Osteocyte (in vitro differentiated cells): ENCODE measurements at regions not wholly inside any gene's neighbourhood (a gene's known extent, or its start where the extent isn't known, plus 50 kb on each side); places are given as distances from the start of the nearest gene placed in this dataset.
"Not testable (repeated sequence)": the region's sequence is repeated elsewhere in the genome, so short reads cannot be mapped to it uniquely, and the experiment has no call there.

Source experiments
- DNase-seq: peaks from one replicate; pipeline ENCODE4 v3.0.0; 2021; ENCODE audit warnings: mixed read lengths; ENCODE audit not compliant: unreplicated experiment; ENCODE audit errors: extremely low spot score
- H3K27ac Mint-ChIP-seq: one replicate; pipeline ENCODE4 v1.8.0; 2021; ENCODE audit warnings: mild to moderate bottlenecking, mixed read lengths; ENCODE audit not compliant: unreplicated experiment
- H3K27me3 Mint-ChIP-seq: one replicate; pipeline ENCODE4 v1.8.0; 2021; ENCODE audit warnings: mixed read lengths; ENCODE audit not compliant: unreplicated experiment
- H3K36me3 Mint-ChIP-seq: one replicate; pipeline ENCODE4 v1.8.0; 2021; ENCODE audit warnings: mixed read lengths; ENCODE audit not compliant: unreplicated experiment
- H3K4me1 Mint-ChIP-seq: one replicate; pipeline ENCODE4 v1.8.0; 2021; ENCODE audit warnings: mixed read lengths; ENCODE audit not compliant: unreplicated experiment
- H3K4me3 Mint-ChIP-seq: one replicate; pipeline ENCODE4 v1.8.0; 2021; ENCODE audit warnings: mild to moderate bottlenecking, moderate library complexity, mixed read lengths; ENCODE audit not compliant: unreplicated experiment
- H3K9me3 Mint-ChIP-seq: one replicate; pipeline ENCODE4 v1.8.0; 2021; ENCODE audit warnings: mixed read lengths; ENCODE audit not compliant: unreplicated experiment
- TF ChIP-seq, protein P1 (sequence below): fragments of 200-600 bp; sonication (generic); IDR thresholded peaks from 2 replicates; pipeline ENCODE4 v1.5.0; 2021; ENCODE audit warnings: antibody characterized with exemption, mild to moderate bottlenecking, moderate library complexity

DNA sequence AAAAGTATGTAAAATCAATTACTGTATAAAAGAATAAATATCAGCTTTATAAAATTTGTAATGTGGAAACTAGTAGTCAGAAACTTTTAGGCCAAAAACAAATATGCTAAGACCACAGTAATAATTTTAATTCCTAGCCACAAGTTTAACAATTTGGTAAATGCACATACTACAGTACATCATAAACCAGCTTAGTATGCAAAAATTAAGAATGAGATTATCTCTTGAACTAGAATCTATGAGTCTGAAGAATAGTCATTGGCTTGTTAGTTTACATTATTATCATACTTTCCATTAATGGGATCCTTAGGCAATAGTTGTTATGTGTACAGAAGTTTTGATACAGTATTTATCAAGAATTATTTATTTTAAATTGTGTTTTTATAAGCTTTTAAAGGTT is 491.9 kb upstream of the FSIP2 start:
- H3K27ac Mint-ChIP-seq, result no peak overlapping the region
- no peaks in the 10 kb centered on the region for H3K27me3 Mint-ChIP-seq

DNA sequence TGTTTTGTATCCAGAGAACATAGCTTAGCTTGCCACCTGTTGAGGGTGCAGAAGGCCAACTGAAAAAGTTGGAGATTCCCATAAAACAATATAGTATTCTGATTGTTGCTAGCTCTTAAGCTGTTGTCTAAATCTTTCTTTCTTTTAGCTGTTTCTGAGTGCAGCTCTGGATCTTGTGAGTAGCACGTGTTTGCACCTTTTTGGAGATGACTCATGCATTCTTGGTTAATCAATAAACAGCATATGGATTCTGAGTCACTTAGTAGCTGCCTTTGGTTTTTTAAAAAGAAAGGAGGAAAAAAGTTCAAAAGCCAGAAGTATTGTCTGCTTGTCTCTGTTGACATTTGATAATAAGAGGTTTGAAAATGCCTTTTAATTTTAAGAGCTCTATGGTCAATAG is 483.0 kb upstream of the FSIP2 start:
- Mint-ChIP-seq H3K4me3 (no peak overlapping the region), H3K27me3 (peaks cover 9% of the 10 kb centered on the region), H3K36me3 (no peaks in the 10 kb centered on the region), H3K4me1 (no peaks in the 10 kb centered on the region), H3K9me3 (no peaks in the 10 kb centered on the region), H3K27ac (no peak overlapping the region)
- TF ChIP-seq, protein P1, sequence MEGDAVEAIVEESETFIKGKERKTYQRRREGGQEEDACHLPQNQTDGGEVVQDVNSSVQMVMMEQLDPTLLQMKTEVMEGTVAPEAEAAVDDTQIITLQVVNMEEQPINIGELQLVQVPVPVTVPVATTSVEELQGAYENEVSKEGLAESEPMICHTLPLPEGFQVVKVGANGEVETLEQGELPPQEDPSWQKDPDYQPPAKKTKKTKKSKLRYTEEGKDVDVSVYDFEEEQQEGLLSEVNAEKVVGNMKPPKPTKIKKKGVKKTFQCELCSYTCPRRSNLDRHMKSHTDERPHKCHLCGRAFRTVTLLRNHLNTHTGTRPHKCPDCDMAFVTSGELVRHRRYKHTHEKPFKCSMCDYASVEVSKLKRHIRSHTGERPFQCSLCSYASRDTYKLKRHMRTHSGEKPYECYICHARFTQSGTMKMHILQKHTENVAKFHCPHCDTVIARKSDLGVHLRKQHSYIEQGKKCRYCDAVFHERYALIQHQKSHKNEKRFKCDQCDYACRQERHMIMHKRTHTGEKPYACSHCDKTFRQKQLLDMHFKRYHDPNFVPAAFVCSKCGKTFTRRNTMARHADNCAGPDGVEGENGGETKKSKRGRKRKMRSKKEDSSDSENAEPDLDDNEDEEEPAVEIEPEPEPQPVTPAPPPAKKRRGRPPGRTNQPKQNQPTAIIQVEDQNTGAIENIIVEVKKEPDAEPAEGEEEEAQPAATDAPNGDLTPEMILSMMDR, result no peak
- DNase-seq, result no peak

More for the DNA sequence above, 491.9 kb upstream of the FSIP2 start:
- no peaks in the 10 kb centered on the region for H3K36me3 Mint-ChIP-seq
- no peaks in the 10 kb centered on the region for H3K4me1 Mint-ChIP-seq
- no peak for DNase-seq
- H3K9me3 Mint-ChIP-seq, result peaks cover 4% of the 10 kb centered on the region
- TF ChIP-seq, protein P1, result no peak
- H3K4me3 Mint-ChIP-seq, result no peak overlapping the region

DNA sequence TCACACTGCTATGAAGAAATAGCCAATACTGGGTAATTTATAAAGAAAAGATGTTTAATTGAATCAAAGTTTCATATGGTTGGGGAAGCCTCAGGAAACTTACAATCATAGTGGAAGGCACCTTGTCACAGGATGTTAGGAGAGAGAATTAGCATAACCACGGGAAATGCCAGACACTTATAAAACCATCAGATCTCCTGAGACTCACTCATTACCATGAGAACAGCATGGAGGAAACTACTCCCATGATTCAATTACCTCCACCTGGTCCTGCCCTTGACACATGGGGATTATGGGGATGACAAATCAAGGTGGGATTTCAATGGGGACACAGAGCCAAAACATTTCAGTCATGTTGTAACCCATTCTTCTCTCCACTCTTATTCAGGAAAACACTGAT is 472.9 kb upstream of the FSIP2 start:
- H3K27me3 Mint-ChIP-seq, result no peaks in the 10 kb centered on the region
- H3K9me3 Mint-ChIP-seq, result no peaks in the 10 kb centered on the region
- TF ChIP-seq, protein P1, result no peak
- no peak for DNase-seq
- H3K27ac Mint-ChIP-seq, result no peak overlapping the region
- H3K4me3 Mint-ChIP-seq, result no peak overlapping the region
- H3K4me1 Mint-ChIP-seq, result no peaks in the 10 kb centered on the region
- no peaks in the 10 kb centered on the region for H3K36me3 Mint-ChIP-seq

DNA sequence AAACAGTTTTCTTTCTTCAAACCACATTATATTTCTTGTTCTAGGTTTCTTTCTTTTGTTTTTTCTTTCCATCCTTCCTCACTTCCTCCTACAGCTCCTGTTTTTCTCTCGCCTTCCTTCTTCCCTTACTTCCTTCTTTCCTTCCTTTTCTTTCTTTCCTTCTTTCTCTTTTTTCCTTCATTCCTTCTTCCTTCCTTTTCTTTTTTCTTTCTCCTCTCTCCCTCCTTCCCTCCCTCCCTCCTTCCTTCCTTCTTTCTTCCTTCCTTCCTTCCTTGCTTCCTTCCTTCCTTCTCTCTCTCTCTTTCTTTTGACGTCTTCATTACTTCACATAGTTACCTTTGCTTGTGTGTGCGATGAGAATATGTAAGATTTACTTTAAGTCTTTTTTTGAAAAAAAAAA is 470.0 kb upstream of the FSIP2 start:
- Mint-ChIP-seq H3K4me1 (no peaks in the 10 kb centered on the region), H3K9me3 (no peaks in the 10 kb centered on the region), H3K4me3 (no peak overlapping the region), H3K36me3 (no peaks in the 10 kb centered on the region), H3K27me3 (peaks cover 11% of the 10 kb centered on the region), H3K27ac (no peak overlapping the region)
- TF ChIP-seq, protein P1, result no peak
- no peak for DNase-seq

DNA sequence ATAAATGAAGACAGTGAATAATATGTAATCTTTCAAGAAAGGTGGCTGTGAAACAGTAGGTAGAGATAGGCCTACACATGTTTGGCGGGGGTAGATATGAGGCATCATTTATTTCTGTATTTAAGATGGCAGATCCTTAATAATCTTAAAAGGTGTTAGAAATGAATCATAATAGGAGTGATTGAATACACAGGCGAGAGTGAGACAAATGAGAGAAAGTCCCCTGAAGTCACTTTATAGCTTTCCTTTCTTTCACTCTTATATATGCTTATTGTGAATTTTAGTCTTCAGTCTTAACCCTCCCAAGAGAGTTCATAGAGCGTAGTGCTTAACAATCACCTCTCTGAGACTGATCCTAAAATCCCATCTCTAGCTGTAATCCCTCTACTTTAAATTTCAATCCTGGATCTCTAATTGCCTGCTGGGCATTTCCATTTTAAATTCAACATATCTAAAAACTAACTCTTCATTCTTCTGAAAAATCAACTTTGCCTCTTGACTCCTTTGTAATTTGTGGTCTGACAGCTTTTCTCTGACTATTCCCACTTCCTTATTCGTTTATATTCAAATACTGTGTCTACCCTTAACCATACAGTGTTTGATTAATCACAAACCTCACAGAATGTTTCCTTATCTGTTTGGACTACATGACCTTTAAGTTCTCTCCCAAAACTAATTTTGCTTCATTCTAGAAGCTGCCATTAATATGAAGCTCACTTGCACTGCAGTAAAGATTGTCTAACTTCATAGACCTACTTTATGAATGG is 463.7 kb upstream of the FSIP2 start:
- Mint-ChIP-seq H3K36me3 (no peaks in the 10 kb centered on the region), H3K27ac (no peak overlapping the region), H3K4me3 (no peak overlapping the region), H3K27me3 (peaks cover 13% of the 10 kb centered on the region), H3K9me3 (no peaks in the 10 kb centered on the region), H3K4me1 (no peaks in the 10 kb centered on the region)
- TF ChIP-seq, protein P1, result no peak
- no peak for DNase-seq

DNA sequence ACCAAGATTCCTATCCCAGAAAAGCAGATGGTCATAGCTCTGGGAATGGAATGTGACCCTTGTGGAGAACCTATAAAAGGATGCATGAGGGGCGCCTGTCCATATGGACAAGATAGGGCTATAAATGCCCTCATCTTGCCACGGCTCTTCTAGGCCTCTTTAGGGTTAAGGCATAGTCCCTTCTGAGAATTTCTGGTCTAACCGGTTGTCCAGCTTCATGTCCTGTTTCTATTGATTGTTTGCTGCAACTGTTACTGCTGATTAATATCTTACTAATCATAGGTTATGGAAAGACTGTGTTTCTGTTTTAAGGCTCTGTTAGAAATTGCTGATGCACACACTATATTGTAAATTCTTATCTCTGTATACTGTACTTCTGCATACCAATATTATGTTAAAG is 462.6 kb upstream of the FSIP2 start:
- not testable (repeated sequence) for H3K4me3 Mint-ChIP-seq, DNase-seq, H3K9me3 Mint-ChIP-seq, H3K36me3 Mint-ChIP-seq, H3K4me1 Mint-ChIP-seq, H3K27ac Mint-ChIP-seq
- peaks cover 13% of the 10 kb centered on the region for H3K27me3 Mint-ChIP-seq
